ENCODE measurements at regions not wholly inside any gene's neighbourhood (a gene's known extent, or its start where the extent isn't known, plus 50 kb on each side); places are given as distances from the start of the nearest gene placed in this dataset.

DNA sequence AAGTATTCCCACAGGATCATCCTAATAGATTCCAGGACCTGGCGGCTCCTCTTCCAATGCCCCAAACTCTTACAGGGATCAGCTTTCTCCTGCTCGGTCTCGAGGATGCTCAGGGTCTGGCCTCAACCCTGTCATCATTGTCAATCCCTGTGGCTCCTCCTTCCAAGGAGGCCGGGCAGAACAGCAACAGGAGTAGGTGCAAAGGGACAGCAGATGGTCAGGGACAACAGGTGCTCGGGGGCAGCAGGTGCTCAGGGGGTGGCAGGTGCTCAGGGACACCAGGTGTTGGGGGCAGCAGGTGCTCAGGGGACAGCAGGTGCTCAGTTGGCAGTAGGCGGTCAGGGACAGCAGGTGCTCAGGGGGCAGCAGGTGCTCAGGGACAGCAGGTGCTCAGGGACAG, 84.8 kb downstream of the TTLL2 start:
- no peak overlapping the region for H3K4me3 ChIP-seq
- H3K9me3 ChIP-seq (replicated peaks) = no peaks in the 10 kb centered on the region
- peaks cover 34% of the 10 kb centered on the region for H3K27me3 ChIP-seq (ENCODE audit: low read depth)
- no peaks in the 10 kb centered on the region for H3K36me3 ChIP-seq
- no peak for DNase-seq
- no peak overlapping the region for H3K27ac ChIP-seq (replicated peaks)
- H3K4me1 ChIP-seq = no peaks in the 10 kb centered on the region
- intact Hi-C loops (cut with micrococcal nuclease) = no loop called here
- TF ChIP-seq, protein P1, sequence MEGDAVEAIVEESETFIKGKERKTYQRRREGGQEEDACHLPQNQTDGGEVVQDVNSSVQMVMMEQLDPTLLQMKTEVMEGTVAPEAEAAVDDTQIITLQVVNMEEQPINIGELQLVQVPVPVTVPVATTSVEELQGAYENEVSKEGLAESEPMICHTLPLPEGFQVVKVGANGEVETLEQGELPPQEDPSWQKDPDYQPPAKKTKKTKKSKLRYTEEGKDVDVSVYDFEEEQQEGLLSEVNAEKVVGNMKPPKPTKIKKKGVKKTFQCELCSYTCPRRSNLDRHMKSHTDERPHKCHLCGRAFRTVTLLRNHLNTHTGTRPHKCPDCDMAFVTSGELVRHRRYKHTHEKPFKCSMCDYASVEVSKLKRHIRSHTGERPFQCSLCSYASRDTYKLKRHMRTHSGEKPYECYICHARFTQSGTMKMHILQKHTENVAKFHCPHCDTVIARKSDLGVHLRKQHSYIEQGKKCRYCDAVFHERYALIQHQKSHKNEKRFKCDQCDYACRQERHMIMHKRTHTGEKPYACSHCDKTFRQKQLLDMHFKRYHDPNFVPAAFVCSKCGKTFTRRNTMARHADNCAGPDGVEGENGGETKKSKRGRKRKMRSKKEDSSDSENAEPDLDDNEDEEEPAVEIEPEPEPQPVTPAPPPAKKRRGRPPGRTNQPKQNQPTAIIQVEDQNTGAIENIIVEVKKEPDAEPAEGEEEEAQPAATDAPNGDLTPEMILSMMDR (IDR thresholded peaks at IDR 0.05; ENCODE audit: borderline replicate concordance) = no peak

- no peaks in the 10 kb centered on the region for H3K9me3 ChIP-seq (replicated peaks)
- no peak overlapping the region for H3K27ac ChIP-seq (replicated peaks)
- H3K36me3 ChIP-seq = no peaks in the 10 kb centered on the region
- no peaks in the 10 kb centered on the region for H3K4me1 ChIP-seq
- H3K27me3 ChIP-seq (ENCODE audit: low read depth) = peaks cover 33% of the 10 kb centered on the region
- intact Hi-C loops (cut with micrococcal nuclease) = no loop called here
- TF ChIP-seq, protein P1 (IDR thresholded peaks at IDR 0.05; ENCODE audit: borderline replicate concordance) = no peak
- H3K4me3 ChIP-seq = no peak overlapping the region
- DNase-seq = no peak
These were observed 85.6 kb downstream of the TTLL2 start for GRCh38 chr6:167410462-167410861.

DNA sequence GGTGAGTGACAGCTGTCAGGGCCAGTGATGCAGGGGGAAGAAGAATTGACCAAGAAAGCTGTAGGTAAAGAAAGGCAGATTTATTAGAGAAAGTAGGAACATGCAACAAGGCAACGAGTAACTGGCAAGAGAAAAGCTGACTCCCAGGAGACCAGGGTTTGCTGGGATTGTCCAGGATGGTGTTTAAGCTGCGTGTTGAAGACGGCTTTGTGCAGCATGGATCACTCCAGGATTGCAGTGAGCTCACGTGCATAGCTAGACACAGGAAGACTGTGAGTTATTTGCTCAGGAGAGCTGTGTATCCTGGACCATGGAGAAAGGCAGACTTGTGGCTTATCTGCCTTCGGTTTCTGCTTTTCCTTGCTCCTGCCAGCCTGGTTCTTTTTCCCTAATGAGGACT, 87.6 kb downstream of the TTLL2 start:
- TF ChIP-seq, protein P1 (IDR thresholded peaks at IDR 0.05; ENCODE audit: borderline replicate concordance) = no peak
- H3K9me3 ChIP-seq (replicated peaks) = no peaks in the 10 kb centered on the region
- no peaks in the 10 kb centered on the region for H3K4me1 ChIP-seq
- DNase-seq = no peak
- intact Hi-C loops (cut with micrococcal nuclease) = no loop called here
- H3K27ac ChIP-seq (replicated peaks) = no peak overlapping the region
- H3K27me3 ChIP-seq (ENCODE audit: low read depth) = peaks cover 24% of the 10 kb centered on the region
- no peaks in the 10 kb centered on the region for H3K36me3 ChIP-seq
- H3K4me3 ChIP-seq = no peak overlapping the region

- no peak for DNase-seq
- H3K27ac ChIP-seq (replicated peaks) = no peak overlapping the region
- intact Hi-C loops (cut with micrococcal nuclease) = no loop called here
- H3K4me1 ChIP-seq = no peaks in the 10 kb centered on the region
- H3K27me3 ChIP-seq (ENCODE audit: low read depth) = peaks cover 46% of the 10 kb centered on the region
- no peaks in the 10 kb centered on the region for H3K36me3 ChIP-seq
- no peaks in the 10 kb centered on the region for H3K9me3 ChIP-seq (replicated peaks)
- no peak overlapping the region for H3K4me3 ChIP-seq
- TF ChIP-seq, protein P1 (IDR thresholded peaks at IDR 0.05; ENCODE audit: borderline replicate concordance) = no peak
These were observed 90.6 kb downstream of the TTLL2 start for GRCh38 chr6:167415441-167415961.

DNA sequence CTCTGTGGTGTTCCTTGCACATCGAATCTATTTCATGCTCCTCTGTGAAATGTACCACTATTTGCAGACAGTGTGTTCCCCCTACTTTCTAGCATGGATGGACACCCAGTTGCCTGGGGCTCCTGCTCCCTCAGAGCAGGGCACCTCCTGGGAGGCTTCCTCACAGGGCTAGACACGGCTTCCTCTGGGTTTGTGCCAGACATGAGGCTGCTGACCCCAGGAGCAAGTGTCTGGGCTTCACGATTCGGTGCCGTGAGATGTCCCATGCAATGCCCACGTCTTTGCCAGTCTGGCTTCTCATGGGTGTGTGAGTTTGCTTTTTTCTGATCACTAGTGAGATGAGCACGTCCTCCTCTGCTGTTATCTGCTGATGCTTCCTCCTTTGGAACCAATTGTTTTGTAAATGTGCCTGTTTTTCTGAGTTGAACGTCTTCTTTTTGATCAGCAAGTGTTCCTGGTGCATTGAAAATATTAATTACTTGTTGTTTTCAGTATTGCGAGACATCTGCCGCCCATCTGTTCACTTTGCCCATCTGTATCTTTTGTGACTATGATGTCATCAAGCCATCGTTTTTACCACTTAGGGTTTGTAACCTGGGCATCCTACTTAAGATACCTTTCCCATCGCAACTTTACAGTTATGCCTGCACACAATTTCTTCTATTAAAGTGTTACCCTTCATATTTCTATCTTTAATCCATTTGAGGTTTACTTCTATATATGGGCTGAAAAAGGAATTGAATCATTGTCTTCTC, 92.0 kb downstream of the TTLL2 start:
- intact Hi-C loops (cut with micrococcal nuclease) = no loop called here
- TF ChIP-seq, protein P1 (IDR thresholded peaks at IDR 0.05; ENCODE audit: borderline replicate concordance) = no peak
- no peaks in the 10 kb centered on the region for H3K9me3 ChIP-seq (replicated peaks)
- H3K4me1 ChIP-seq = no peaks in the 10 kb centered on the region
- DNase-seq = no peak
- no peak overlapping the region for H3K4me3 ChIP-seq
- H3K36me3 ChIP-seq = no peaks in the 10 kb centered on the region
- H3K27ac ChIP-seq (replicated peaks) = no peak overlapping the region
- H3K27me3 ChIP-seq (ENCODE audit: low read depth) = peaks cover 55% of the 10 kb centered on the region

Measured in left ventricle myocardium inferior (tissue), 1 donor.